ENCODE measurements at regions not wholly inside any gene's neighbourhood (a gene's known extent, or its start where the extent isn't known, plus 50 kb on each side); places are given as distances from the start of the nearest gene placed in this dataset.

DNA sequence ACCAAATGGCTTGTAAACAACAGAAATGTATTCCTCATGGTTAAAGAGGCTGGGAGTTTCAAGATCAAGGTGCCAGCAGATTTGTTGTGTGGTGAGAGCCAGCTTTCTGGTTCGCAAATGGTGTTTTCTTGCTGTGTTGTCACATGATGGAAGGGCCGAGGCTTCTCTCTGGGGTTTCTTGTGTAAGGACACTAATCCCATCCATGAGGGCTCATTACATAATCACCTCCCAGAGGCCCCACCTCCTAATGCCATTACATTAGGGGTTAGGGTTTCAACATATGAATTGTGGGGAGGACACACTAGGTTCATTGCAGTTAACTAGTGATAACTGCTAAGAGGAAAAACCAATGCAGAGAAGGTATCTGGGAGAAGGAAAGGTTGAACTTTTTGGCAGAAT is 103.5 kb upstream of the ENPEP start:
- Histone ChIP-seq H3K4me1 (ENCODE audit: insufficient read depth) (no peaks in the 10 kb centered on the region), H3K4me3 (no peak overlapping the region), H3K27me3 (no peaks in the 10 kb centered on the region), H3K9me2 (replicated peaks; ENCODE audit: insufficient read depth) (no peaks in the 10 kb centered on the region), H3K36me3 (replicated peaks; ENCODE audit: insufficient read depth, low read depth) (no peaks in the 10 kb centered on the region), H4K20me1 (ENCODE audit: insufficient read depth, poor library complexity, severe bottlenecking) (no peaks in the 10 kb centered on the region), H3K9me3 (ENCODE audit: low read depth) (no peaks in the 10 kb centered on the region), H3K4me2 (no peak overlapping the region), H2AFZ (no peak overlapping the region), H3K79me2 (no peaks in the 10 kb centered on the region), H3K27ac (no peak overlapping the region)
- TF ChIP-seq EZH2phosphoT487 (IDR thresholded peaks at IDR 0.05; ENCODE audit: low read depth, severe bottlenecking, unreplicated experiment) (no peak), EZH2 (IDR thresholded peaks at IDR 0.05; ENCODE audit: borderline replicate concordance) (no peak)
- TF ChIP-seq, protein P1, sequence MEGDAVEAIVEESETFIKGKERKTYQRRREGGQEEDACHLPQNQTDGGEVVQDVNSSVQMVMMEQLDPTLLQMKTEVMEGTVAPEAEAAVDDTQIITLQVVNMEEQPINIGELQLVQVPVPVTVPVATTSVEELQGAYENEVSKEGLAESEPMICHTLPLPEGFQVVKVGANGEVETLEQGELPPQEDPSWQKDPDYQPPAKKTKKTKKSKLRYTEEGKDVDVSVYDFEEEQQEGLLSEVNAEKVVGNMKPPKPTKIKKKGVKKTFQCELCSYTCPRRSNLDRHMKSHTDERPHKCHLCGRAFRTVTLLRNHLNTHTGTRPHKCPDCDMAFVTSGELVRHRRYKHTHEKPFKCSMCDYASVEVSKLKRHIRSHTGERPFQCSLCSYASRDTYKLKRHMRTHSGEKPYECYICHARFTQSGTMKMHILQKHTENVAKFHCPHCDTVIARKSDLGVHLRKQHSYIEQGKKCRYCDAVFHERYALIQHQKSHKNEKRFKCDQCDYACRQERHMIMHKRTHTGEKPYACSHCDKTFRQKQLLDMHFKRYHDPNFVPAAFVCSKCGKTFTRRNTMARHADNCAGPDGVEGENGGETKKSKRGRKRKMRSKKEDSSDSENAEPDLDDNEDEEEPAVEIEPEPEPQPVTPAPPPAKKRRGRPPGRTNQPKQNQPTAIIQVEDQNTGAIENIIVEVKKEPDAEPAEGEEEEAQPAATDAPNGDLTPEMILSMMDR (IDR thresholded peaks at IDR 0.05; ENCODE audit: poor library complexity) = no peak
- DNase-seq (ENCODE audit: low spot score) = no peak
- 84% methylated on average over 2 of the region's 2 CpGs for WGBS (ENCODE audit: low lambda C conversion rate, missing lambda C conversion rate)

DNA sequence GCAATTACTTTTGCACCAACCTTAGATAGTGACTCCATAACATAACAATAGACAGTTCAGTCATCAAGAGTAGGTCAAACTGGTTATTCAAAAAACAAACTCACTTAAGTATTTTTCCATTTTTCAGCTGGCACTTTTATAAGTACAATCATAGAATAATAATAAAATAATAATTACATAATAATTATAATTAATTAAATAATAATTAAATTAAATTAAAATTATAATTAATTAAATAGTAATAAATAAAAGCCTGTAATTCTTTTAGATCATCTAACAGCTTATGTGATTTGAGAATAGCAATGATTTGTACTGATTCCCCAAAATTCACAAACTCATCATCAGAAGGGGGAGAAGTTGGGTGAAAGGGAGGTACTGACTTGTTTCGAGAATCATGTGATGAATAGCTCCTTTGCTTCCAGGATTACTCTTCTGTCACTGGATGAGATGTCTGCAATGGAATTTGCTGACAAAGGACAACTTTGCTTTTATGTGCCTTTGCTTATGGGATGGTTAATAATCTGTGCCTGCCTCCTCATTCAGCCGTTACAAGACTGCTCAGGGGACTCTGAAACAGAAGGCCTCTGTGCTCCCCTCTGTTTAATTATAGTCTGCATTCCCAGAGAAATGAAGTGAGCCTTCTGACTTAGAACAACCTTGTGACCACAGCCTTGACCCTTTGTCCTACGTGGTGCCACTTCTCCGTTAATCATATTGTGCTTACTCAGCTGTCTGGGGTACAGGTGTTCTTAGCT is 104.8 kb upstream of the ENPEP start:
- no peaks in the 10 kb centered on the region for H4K20me1 ChIP-seq (ENCODE audit: insufficient read depth, poor library complexity, severe bottlenecking)
- H3K4me3 ChIP-seq = no peak overlapping the region
- TF ChIP-seq EZH2 (IDR thresholded peaks at IDR 0.05; ENCODE audit: borderline replicate concordance) (no peak), EZH2phosphoT487 (IDR thresholded peaks at IDR 0.05; ENCODE audit: low read depth, severe bottlenecking, unreplicated experiment) (no peak)
- TF ChIP-seq, protein P1 (IDR thresholded peaks at IDR 0.05; ENCODE audit: poor library complexity) = no peak
- WGBS (ENCODE audit: low lambda C conversion rate, missing lambda C conversion rate) = 64% methylated on average over 4 of the region's 4 CpGs
- no peak overlapping the region for H2AFZ ChIP-seq
- H3K36me3 ChIP-seq (replicated peaks; ENCODE audit: insufficient read depth, low read depth) = no peaks in the 10 kb centered on the region
- no peak overlapping the region for H3K4me2 ChIP-seq
- DNase-seq (ENCODE audit: low spot score) = no peak
- H3K27me3 ChIP-seq = no peaks in the 10 kb centered on the region
- no peak overlapping the region for H3K27ac ChIP-seq
- H3K9me2 ChIP-seq (replicated peaks; ENCODE audit: insufficient read depth) = no peaks in the 10 kb centered on the region
- no peaks in the 10 kb centered on the region for H3K9me3 ChIP-seq (ENCODE audit: low read depth)
- H3K79me2 ChIP-seq = no peaks in the 10 kb centered on the region
- H3K4me1 ChIP-seq (ENCODE audit: insufficient read depth) = no peaks in the 10 kb centered on the region

DNA sequence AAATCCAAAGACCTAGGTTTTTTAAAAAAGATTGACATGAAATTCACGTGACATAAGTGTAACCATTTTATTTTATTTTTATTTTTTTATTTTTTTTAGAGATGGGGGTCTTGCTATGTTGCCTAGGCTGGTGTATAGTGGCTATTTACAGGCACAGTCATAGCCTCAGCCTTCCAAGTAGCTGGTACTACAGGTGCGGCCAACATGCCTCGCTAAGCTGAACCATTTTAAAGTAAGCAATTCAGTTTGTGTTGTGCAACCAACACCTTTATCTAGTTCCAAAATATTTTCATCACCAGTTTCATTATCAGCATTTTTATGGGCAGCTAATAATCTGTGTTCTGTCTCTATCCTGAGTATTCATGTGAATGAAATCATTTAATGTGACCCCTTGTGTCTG is 107.5 kb upstream of the ENPEP start:
- no peak for DNase-seq (ENCODE audit: low spot score)
- TF ChIP-seq EZH2phosphoT487 (IDR thresholded peaks at IDR 0.05; ENCODE audit: low read depth, severe bottlenecking, unreplicated experiment) (no peak), EZH2 (IDR thresholded peaks at IDR 0.05; ENCODE audit: borderline replicate concordance) (no peak)
- TF ChIP-seq, protein P1 (IDR thresholded peaks at IDR 0.05; ENCODE audit: poor library complexity) = no peak
- no peaks in the 10 kb centered on the region for H3K9me2 ChIP-seq (replicated peaks; ENCODE audit: insufficient read depth)
- 97% methylated on average over 3 of the region's 3 CpGs for WGBS (ENCODE audit: low lambda C conversion rate, missing lambda C conversion rate)
- no peaks in the 10 kb centered on the region for H4K20me1 ChIP-seq (ENCODE audit: insufficient read depth, poor library complexity, severe bottlenecking)
- no peaks in the 10 kb centered on the region for H3K27me3 ChIP-seq
- no peak overlapping the region for H3K4me2 ChIP-seq
- peaks cover 3% of the 10 kb centered on the region for H3K4me1 ChIP-seq (ENCODE audit: insufficient read depth)
- H2AFZ ChIP-seq = no peak overlapping the region
- no peaks in the 10 kb centered on the region for H3K9me3 ChIP-seq (ENCODE audit: low read depth)
- H3K27ac ChIP-seq = no peak overlapping the region
- no peaks in the 10 kb centered on the region for H3K36me3 ChIP-seq (replicated peaks; ENCODE audit: insufficient read depth, low read depth)
- H3K4me3 ChIP-seq = no peak overlapping the region
- H3K79me2 ChIP-seq = no peaks in the 10 kb centered on the region
